Amniotic stem cell (primary cell): ENCODE measurements at regions not wholly inside any gene's neighbourhood (a gene's known extent, or its start where the extent isn't known, plus 50 kb on each side); places are given as distances from the start of the nearest gene placed in this dataset.
"Not testable (repeated sequence)": the region's sequence is repeated elsewhere in the genome, so short reads cannot be mapped to it uniquely, and the experiment has no call there.

Source experiments
- DNase-seq: peaks from one replicate; lab custom pipeline; 2025; lab: John Stamatoyannopoulos, UW

DNA sequence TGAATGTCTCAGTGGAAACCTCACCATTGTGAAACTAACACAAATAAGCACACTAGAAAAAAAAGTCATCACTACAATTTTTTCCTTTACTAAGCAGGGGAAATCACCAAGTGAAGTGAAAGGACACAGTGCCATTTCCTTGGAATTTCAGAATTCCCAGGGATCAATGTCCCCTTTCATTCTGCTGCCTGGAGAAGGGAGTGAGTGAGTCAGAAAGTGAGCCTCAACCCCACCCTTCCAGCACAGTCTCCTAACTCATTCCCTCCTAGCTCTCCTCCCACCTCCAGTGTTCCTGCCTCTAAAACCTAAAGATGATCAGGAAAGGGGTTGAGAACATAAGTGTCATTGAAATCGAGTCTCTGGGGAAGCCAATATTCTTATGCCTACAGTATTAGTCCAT, 608.5 kb downstream of the RNF144A start:
- no peak for DNase-seq

DNA sequence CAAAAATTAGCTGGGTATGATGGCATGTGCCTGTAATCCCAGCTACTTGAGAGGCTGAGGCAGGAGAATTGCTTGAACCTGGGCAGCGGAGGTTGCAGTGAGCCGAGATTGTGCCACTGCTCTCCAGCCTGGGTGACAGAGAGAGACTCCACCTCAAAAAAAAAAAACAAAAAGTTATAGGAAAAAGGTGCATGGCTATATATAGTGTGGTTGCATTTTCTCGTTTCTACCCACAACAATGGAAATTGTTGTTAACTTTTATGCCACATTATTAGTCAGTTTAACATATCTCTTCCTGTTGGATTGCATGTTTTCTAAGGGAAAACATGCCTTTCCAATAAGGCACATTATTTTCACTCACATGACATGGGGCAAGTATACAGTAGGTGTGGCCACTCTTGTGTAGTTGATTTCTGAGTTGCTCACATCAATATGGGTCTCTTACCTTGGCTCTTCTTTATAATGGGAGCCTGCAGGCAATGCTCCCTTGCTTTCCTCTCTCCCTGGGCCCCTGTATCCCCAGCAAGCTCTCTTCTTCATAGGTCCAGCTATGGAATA, 610.0 kb downstream of the RNF144A start:
- no peak for DNase-seq

GRCh38 chr2:7530001-7530400, 612.8 kb downstream of the RNF144A start:
- DNase-seq: no peak

GRCh38 chr2:7539077-7539476, 621.9 kb downstream of the RNF144A start:
- no peak for DNase-seq

GRCh38 chr2:7539760-7540159, 622.5 kb downstream of the RNF144A start:
- DNase-seq: peak; percentile 23

- no peak for DNase-seq
Observed at GRCh38 chr2:7552825-7553570, 635.8 kb downstream of the RNF144A start.

DNA sequence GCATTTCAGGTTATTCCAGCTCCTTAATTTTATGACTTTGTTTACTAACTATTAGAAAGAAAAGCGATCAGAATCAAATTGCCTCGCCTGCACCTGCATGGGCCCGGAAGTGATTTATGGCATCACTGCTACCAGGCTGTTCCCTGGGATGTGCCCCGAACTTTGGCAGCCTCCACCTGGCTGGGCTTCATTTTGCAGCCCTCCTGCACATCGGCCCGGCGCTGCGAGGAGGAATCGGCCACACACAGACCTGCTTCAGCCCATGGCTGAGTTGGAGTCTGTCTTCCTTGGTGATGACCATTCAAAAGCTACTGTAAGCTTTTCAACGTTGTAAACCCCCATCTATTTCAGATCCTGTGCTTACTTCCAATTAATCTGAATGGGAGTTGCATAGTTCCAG, 638.0 kb downstream of the RNF144A start:
- DNase-seq: no peak

DNA sequence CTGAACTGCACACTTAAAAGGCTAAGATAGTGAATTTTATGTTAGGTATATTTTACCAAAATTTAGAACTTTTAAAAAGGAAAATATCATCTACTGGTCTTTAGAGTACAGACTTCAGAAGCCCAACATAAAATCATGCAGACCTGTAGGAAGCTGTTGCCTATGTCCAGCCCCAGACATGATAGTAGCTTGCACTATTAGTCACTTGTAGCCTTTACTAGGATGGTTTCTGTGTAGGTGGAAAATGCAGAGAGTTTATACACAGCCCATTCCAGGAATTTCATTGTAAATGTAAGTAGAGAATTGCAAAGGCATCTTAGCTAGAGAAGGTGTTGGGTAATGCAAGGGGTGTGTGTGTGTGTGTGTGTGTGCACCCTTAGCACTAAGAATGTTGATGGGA, 640.2 kb downstream of the RNF144A start:
- DNase-seq: no peak

DNA sequence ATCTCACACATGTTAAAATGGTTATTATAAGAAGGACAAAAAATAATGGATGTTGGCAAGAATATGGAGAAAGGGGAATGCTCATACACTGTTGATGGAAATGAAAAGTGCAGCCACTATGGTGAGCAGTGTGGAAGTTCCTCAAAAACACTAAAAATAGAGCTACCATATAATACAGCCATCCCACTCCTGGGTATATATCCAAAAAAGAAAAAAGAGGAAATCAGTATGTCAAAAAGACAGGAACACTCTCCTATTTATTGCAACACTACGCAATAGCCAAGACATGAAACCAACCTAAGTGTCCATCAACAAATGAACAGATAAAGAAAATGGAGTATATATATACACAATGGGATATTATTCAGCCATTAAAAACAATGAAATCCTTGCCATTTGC, 642.6 kb downstream of the RNF144A start:
- DNase-seq: no peak

GRCh38 chr2:7566382-7566881, 649.2 kb downstream of the RNF144A start:
- DNase-seq: no peak

DNA sequence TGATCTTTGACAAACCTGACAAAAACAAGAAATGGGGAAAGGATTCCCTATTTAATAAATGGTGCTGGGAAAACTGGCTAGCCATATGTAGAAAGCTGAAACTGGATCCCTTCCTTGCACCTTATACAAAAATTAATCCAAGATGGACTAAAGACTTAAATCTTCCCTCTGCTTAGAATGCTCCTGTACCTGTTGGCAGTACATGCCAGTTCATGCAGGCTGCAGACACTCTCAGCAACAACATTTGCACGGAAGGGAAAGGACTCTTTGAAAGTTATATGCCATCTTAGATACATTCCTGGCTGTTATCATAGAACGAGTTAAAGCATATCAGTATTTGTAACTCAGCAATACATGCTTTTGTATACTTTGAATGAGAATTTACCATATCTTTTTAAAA, 649.9 kb downstream of the RNF144A start:
- not testable (repeated sequence) for DNase-seq

GRCh38 chr2:7567646-7568045, 650.4 kb downstream of the RNF144A start:
- DNase-seq: no peak

DNA sequence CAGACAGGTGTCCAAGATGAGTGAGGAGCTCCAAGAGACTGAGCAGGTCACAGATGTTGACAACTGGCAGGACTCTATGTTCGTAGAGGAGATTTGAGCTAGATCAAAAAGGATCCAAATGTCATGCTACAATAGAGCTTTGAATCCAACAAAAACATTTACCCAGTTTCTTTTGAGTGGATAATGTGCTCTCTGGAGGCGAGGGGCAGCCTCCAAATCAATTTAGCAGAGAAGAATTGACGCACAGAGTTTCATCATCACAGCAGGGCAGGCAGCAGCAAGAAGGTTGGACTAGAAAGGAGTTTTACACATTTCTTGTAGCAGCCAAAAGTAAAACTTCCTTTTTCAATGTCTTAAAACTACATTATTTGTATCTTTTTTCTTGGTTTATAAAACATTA, 653.0 kb downstream of the RNF144A start:
- DNase-seq: no peak

- DNase-seq: no peak
Observed at GRCh38 chr2:7571701-7572100, 654.5 kb downstream of the RNF144A start.

GRCh38 chr2:7572450-7572849, 655.2 kb downstream of the RNF144A start:
- DNase-seq: no peak

GRCh38 chr2:7573166-7573825, 656.1 kb downstream of the RNF144A start:
- DNase-seq: no peak

- DNase-seq: no peak
Observed at GRCh38 chr2:7574385-7574784, 657.2 kb downstream of the RNF144A start.

- DNase-seq: no peak
Observed at GRCh38 chr2:7577769-7578168, 660.6 kb downstream of the RNF144A start.

GRCh38 chr2:7584017-7584416, 666.8 kb downstream of the RNF144A start:
- DNase-seq: no peak

DNA sequence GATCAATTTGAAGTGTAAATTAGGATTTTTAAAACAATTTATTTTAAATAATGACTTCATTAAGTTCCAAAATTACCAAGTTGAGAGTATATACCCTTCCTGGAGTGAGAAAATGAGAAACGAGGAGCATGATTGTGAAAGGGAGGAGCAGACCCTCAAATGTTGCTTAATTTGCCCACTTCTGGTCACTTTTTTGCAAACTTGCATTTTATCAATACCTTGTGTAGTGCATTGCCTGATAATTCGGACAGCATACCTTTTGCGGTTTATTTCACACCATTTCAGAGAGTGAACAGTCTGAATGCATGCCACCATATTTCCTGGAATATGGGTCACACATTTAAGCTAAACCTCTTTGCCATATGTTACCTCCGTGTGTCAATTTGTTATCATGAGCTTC, 669.7 kb downstream of the RNF144A start:
- DNase-seq: no peak

DNA sequence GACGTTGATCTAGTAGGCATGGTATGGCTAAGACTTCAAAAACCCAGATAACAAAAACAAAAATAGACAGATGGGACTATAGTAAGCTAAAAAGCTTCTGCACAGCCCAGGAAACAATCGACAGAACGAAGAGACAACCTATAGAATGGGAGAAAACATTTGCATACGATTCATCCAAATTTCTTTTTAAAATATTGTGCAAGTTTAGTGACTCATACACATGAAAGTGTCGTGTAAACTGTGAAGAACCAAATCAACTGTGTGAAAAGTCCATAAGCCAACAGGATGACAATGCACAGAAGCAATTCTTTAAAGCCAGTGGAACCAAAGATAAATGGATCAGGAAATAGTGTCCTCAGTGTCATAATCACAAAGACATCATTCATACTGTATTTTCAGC, 671.1 kb downstream of the RNF144A start:
- no peak for DNase-seq

DNA sequence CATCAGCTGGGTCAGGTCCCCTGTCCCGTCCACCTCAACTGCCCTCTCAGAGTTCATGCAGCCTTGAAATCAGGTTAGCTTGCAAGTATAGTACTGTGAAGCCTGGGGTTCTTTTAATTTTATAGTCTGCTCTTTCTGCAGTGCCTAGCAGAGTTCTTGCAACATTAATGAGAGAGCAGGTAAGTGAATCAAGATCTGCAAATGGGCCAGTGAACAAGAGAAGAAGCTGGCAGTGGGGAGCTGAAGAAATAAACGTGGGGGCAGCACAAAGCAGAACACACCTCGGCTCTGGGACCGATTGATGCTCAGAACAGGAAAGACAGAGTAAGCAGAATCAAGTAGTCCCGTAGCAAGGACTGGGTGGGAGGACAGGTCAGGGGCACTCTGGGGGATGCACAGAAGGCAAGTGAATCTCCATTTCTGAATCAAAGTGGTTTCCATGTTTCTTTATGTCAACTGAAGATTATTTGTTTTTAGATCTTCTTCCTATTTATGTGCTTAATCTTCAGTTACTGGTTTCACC, 675.5 kb downstream of the RNF144A start:
- DNase-seq: no peak

DNA sequence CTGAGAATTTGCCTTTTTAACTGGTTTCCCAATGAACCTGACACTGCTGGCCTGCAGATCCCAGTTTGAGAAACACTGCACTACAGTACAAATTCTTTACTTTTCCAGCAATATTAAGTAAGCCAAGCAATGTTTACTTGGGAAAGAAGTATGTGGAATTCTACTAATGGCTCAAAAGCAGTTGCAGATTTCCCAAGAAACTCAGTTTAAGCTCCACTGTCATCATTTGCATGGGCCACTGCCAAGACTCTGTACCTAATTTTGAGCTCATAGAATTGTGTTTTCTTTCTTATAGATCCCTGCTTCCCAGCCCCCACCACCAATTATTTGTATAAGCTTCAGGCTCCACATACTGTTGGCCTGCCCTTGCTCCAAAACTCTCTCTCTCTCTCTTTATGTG, 676.1 kb downstream of the RNF144A start:
- no peak for DNase-seq
